ENCODE measurements at regions not wholly inside any gene's neighbourhood (a gene's known extent, or its start where the extent isn't known, plus 50 kb on each side); places are given as distances from the start of the nearest gene placed in this dataset.
"Not testable (repeated sequence)": the region's sequence is repeated elsewhere in the genome, so short reads cannot be mapped to it uniquely, and the experiment has no call there.

DNA sequence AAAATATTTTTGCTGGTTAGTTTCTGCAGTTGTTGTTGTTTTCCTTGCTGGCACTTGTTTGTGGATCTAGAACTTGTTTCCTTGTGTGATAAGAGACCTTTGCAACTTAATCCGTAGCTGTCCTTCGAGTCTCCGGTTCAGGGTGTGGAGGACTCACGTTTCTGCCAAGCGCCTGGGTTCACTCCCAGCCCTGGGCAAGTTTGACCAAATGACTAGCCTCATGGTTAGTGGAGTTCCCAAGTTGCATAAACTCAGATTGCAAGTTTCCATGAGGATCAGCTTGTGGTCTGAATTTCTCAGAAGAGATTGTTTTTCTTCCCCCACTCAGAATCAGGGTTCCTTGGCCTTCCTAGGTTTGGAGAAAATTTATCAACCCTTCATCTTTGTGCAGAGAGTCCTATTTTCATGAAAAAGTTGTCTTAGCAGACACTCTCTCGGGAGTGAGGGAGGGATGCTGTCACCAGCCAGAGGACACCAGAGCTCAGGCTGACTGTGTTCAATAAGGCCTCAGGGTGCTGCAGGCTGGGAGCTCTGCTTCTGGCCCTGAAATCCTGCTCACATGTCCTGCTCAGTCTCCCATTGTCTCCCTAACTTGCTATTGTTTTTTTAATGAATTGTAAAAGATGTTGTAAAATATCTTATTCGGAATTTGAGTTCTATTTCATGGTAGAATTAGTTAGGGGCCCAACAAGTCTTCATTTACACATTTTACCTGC, 377.7 kb upstream of the KLF6 start:
- Histone ChIP-seq H3K27me3 (ENCODE audit: low read depth) (no peaks in the 10 kb centered on the region), H3K4me1 (no peaks in the 10 kb centered on the region), H3K36me3 (no peaks in the 10 kb centered on the region), H3K4me3 (no peak overlapping the region), H3K9me3 (replicated peaks) (no peaks in the 10 kb centered on the region), H3K27ac (replicated peaks) (no peak overlapping the region)
- TF ChIP-seq, protein P1, sequence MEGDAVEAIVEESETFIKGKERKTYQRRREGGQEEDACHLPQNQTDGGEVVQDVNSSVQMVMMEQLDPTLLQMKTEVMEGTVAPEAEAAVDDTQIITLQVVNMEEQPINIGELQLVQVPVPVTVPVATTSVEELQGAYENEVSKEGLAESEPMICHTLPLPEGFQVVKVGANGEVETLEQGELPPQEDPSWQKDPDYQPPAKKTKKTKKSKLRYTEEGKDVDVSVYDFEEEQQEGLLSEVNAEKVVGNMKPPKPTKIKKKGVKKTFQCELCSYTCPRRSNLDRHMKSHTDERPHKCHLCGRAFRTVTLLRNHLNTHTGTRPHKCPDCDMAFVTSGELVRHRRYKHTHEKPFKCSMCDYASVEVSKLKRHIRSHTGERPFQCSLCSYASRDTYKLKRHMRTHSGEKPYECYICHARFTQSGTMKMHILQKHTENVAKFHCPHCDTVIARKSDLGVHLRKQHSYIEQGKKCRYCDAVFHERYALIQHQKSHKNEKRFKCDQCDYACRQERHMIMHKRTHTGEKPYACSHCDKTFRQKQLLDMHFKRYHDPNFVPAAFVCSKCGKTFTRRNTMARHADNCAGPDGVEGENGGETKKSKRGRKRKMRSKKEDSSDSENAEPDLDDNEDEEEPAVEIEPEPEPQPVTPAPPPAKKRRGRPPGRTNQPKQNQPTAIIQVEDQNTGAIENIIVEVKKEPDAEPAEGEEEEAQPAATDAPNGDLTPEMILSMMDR (IDR thresholded peaks at IDR 0.05; ENCODE audit: borderline replicate concordance) = no peak
- DNase-seq = no peak
- intact Hi-C loops (cut with micrococcal nuclease) = no loop called here

DNA sequence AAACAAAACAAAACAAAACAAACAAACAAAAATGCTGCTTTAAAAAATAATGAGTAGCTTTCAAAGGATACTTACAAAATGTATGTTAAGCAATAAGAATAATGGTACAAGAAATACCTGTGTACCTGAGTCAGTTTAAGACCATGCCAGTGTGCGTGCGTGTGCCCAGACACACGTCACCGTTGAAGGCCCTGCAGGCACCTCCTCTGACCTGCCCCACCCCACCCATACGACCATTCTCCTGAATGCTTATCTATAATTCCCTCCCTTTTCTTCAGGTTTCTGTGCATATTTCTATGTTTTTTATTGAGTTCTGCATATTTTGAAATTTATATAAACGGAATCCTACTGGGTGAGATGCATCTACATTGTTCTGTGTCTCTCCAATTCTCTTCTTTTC, 374.2 kb upstream of the KLF6 start:
- TF ChIP-seq, protein P1 (IDR thresholded peaks at IDR 0.05; ENCODE audit: borderline replicate concordance) = no peak
- no peak for DNase-seq
- intact Hi-C loops (cut with micrococcal nuclease) = no loop called here
- H3K9me3 ChIP-seq (replicated peaks) = no peaks in the 10 kb centered on the region
- no peak overlapping the region for H3K4me3 ChIP-seq
- no peaks in the 10 kb centered on the region for H3K27me3 ChIP-seq (ENCODE audit: low read depth)
- H3K27ac ChIP-seq (replicated peaks) = no peak overlapping the region
- H3K36me3 ChIP-seq = no peaks in the 10 kb centered on the region
- peaks cover 5% of the 10 kb centered on the region for H3K4me1 ChIP-seq

GRCh38 chr10:4154191-4154715, 369.2 kb upstream of the KLF6 start:
- intact Hi-C loops (cut with micrococcal nuclease) = no loop called here
- Histone ChIP-seq H3K9me3 (replicated peaks) (no peaks in the 10 kb centered on the region), H3K4me1 (peaks cover 8% of the 10 kb centered on the region), H3K4me3 (no peak overlapping the region), H3K27ac (replicated peaks) (no peak overlapping the region), H3K27me3 (ENCODE audit: low read depth) (no peaks in the 10 kb centered on the region), H3K36me3 (no peaks in the 10 kb centered on the region)
- TF ChIP-seq, protein P1 (IDR thresholded peaks at IDR 0.05; ENCODE audit: borderline replicate concordance) = no peak
- DNase-seq = no peak

DNA sequence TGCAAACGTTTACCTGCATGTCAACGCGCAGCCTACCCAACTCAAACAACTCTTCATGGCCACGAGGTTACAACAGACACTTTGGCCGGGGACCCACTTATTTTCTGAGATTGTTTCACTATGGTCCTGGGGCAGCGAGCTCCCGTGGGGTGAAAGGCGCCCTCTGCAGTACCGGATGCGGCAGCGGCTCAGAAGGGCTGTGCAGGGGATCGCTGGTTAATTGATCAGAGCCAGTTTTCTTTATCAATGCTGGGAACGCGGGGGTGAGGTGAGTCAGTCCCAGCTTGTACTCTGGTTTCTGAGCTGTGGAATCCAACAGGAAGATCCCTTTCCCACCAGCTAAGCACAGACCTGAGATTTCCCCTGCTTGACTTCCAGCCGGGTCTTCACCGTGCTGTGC, 366.5 kb upstream of the KLF6 start:
- TF ChIP-seq, protein P1 (IDR thresholded peaks at IDR 0.05; ENCODE audit: borderline replicate concordance) = no peak
- Histone ChIP-seq H3K36me3 (no peaks in the 10 kb centered on the region), H3K9me3 (replicated peaks) (no peaks in the 10 kb centered on the region), H3K27ac (replicated peaks) (no peak overlapping the region), H3K4me1 (peaks cover 8% of the 10 kb centered on the region), H3K27me3 (ENCODE audit: low read depth) (no peaks in the 10 kb centered on the region), H3K4me3 (no peak overlapping the region)
- intact Hi-C loops (cut with micrococcal nuclease) = no loop called here
- no peak for DNase-seq

GRCh38 chr10:4150676-4151075, 365.7 kb upstream of the KLF6 start:
- Histone ChIP-seq H3K9me3 (replicated peaks) (no peaks in the 10 kb centered on the region), H3K27ac (replicated peaks) (no peak overlapping the region), H3K36me3 (no peaks in the 10 kb centered on the region), H3K4me1 (peaks cover 8% of the 10 kb centered on the region), H3K4me3 (no peak overlapping the region), H3K27me3 (ENCODE audit: low read depth) (no peaks in the 10 kb centered on the region)
- no peak for DNase-seq
- intact Hi-C loops (cut with micrococcal nuclease) = no loop called here
- TF ChIP-seq, protein P1 (IDR thresholded peaks at IDR 0.05; ENCODE audit: borderline replicate concordance) = no peak

GRCh38 chr10:4149460-4149859, 364.5 kb upstream of the KLF6 start:
- H3K27me3 ChIP-seq (ENCODE audit: low read depth); H3K4me1 ChIP-seq; H3K27ac ChIP-seq (replicated peaks); DNase-seq; H3K9me3 ChIP-seq (replicated peaks); H3K36me3 ChIP-seq; intact Hi-C loops (cut with micrococcal nuclease); H3K4me3 ChIP-seq: not testable (repeated sequence)

Measured in left ventricle myocardium inferior (tissue), 1 donor.